Thyroid gland (tissue), 4 donors: ENCODE measurements at regions not wholly inside any gene's neighbourhood (a gene's known extent, or its start where the extent isn't known, plus 50 kb on each side); places are given as distances from the start of the nearest gene placed in this dataset.

Source experiments
- DNase-seq, 2 donors: peaks; one replicate each; pipeline ENCODE4 v3.0.0-alpha.2; 2019
- H3K27ac ChIP-seq, 3 donors: fragments of 200-600 bp; sonication (generic); 1 replicate in 2 of 3; 2 replicates in 1 of 3; pipeline ENCODE4 v1.5.1; 2016 to 2019; ENCODE audit warnings: mild to moderate bottlenecking in 1 of 3, moderate library complexity in 1 of 3
- H3K27me3 ChIP-seq: fragments of 200-600 bp; sonication (generic); one replicate; pipeline ENCODE4 v1.5.1; 2019
- H3K36me3 ChIP-seq, 2 donors: fragments of 200-600 bp; sonication (generic); one replicate each; pipeline ENCODE4 v1.5.1; 2016 to 2019
- H3K4me1 ChIP-seq, 2 donors: fragments of 200-600 bp; sonication (generic); one replicate each; pipeline ENCODE4 v1.5.1; 2017 to 2019
- H3K4me3 ChIP-seq, 3 donors: fragments of 200-600 bp; sonication (generic); replicated peaks in 1 of 3; 1 replicate in 2 of 3; 2 replicates in 1 of 3; pipeline ENCODE4 v1.5.1; 2016; ENCODE audit warnings: mild to moderate bottlenecking in 1 of 3
- H3K9me3 ChIP-seq: fragments of 200-600 bp; sonication (generic); one replicate; pipeline ENCODE4 v1.5.1; 2017
- POLR2A ChIP-seq, 2 donors: fragments of 450-650 bp; IDR thresholded peaks; one replicate each; pipeline ENCODE4 v1.6.1; 2017; ENCODE audit warnings: antibody characterized with exemption in 2 of 2, mild to moderate bottlenecking in 2 of 2, moderate library complexity in 1 of 2
- WGBS, 2 donors: methylation state at CpG; one replicate each; pipeline ENCODE4 v1.1.5; 2017; 5-methylcytosine and 5-hydroxymethylcytosine counted together
- intact Hi-C: fragments of 100-400 bp; cut with DNase I; formaldehyde crosslinking; loops from one replicate; pipeline ENCODE4 v1.15.1; 2023
- TF ChIP-seq, protein P1 (sequence below), 6 experiments: fragments of 200-600 bp in 3 of 6; fragments of 450-650 bp in 3 of 6; sonication (generic) in 3 of 6; IDR thresholded peaks; one replicate each; pipeline ENCODE4 v1.5.1; 2016 to 2019; ENCODE audit warnings: antibody characterized with exemption in 6 of 6, mild to moderate bottlenecking in 2 of 6, inconsistent platforms in 1 of 6, moderate library complexity in 1 of 6

DNA sequence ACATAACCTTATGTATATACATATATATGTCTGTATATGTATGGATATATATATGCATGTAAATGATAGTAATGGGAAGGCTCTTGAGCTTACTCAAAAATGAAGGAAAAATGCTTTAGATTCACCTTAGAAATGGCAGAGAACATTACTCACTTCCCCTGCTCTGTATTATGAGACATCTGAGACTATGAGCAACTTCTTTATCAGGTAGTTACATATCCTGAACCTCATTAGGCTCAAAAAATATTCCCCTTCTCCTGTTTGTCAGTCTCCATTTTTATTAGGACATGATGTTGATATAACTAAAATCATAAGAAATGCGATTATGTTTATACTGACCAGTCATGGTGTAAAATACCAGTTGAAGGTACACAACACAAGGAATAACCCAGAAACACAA, 800.1 kb upstream of the ZWINT start:
- H3K27ac ChIP-seq, result no peak overlapping the region
- H3K4me3 ChIP-seq, result no peak overlapping the region

DNA sequence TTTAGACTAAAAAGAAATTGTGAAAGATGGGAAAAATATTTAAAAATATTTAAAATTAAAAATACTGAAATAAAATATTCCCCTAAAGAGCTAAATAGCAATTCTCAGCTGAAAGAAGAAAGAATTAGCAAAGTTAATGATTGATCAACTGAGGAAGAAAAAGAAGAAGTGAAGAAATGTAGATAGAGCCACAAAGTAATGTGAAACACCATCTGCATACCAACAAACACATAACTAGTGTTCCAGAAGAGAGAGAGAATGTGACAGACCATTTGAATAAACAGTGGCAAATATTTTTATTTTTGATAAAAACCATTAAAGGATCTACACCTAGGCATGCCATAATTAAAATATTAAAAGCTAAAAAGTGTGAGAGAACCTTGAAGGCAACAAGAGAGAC, 784.5 kb upstream of the ZWINT start:
- H3K27ac ChIP-seq, result no peak overlapping the region
- no peaks in the 10 kb centered on the region for H3K27me3 ChIP-seq
- H3K4me1 ChIP-seq, result no peaks in the 10 kb centered on the region
- no peak overlapping the region for H3K4me3 ChIP-seq
- H3K9me3 ChIP-seq, result no peaks in the 10 kb centered on the region
- DNase-seq, result no peak
- no peak for TF ChIP-seq POLR2A (IDR thresholded peaks at IDR 0.05)
- TF ChIP-seq, protein P1, sequence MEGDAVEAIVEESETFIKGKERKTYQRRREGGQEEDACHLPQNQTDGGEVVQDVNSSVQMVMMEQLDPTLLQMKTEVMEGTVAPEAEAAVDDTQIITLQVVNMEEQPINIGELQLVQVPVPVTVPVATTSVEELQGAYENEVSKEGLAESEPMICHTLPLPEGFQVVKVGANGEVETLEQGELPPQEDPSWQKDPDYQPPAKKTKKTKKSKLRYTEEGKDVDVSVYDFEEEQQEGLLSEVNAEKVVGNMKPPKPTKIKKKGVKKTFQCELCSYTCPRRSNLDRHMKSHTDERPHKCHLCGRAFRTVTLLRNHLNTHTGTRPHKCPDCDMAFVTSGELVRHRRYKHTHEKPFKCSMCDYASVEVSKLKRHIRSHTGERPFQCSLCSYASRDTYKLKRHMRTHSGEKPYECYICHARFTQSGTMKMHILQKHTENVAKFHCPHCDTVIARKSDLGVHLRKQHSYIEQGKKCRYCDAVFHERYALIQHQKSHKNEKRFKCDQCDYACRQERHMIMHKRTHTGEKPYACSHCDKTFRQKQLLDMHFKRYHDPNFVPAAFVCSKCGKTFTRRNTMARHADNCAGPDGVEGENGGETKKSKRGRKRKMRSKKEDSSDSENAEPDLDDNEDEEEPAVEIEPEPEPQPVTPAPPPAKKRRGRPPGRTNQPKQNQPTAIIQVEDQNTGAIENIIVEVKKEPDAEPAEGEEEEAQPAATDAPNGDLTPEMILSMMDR (IDR thresholded peaks at IDR 0.05), result no peak
- H3K36me3 ChIP-seq, result no peaks in the 10 kb centered on the region
- intact Hi-C loops, result no loop called here

More for the DNA sequence above, 800.1 kb upstream of the ZWINT start:
- DNase-seq, result no peak
- Histone ChIP-seq H3K9me3 (no peaks in the 10 kb centered on the region), H3K36me3 (no peaks in the 10 kb centered on the region), H3K27me3 (no peaks in the 10 kb centered on the region), H3K4me1 (no peaks in the 10 kb centered on the region)
- intact Hi-C loops, result no loop called here
- TF ChIP-seq, protein P1 (IDR thresholded peaks at IDR 0.05), result no peak
- TF ChIP-seq POLR2A (IDR thresholded peaks at IDR 0.05), result no peak
- 84 to 95% methylated on average over 1 of the region's 1 CpG for WGBS, 2 donors

DNA sequence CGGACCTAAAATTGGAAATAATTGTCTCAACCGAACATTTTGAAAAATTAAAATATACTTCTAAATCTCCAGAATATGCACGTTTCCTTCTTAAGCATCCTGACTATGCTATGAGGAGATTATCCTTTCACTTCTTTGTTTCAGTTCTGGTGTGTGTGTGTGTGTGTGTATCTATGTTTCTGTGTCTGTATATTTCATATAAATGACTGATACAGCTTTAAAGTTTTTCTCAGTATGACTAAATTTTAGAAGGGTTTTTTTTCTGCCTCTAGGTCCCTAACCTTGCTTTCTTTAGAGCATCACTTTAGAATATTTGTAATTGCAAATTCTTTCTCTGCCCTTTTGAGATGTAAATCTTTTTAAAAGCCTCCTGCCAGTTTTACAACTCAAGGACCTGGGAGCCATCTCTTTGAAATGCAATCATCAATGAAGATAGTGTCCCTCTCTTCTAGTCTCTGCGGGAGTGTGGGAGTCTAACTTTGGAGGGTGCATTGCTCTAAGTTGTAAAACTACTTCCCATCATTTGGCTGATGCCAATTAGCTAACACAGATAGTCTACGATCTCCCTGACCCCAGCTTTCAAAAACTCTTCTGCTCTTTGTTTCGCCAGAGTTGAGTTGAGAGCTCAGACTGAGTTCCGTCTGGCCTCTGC, 782.0 kb upstream of the ZWINT start:
- intact Hi-C loops, result no loop called here
- Histone ChIP-seq H3K4me1 (no peaks in the 10 kb centered on the region), H3K27me3 (no peaks in the 10 kb centered on the region), H3K9me3 (no peaks in the 10 kb centered on the region), H3K4me3 (no peak overlapping the region), H3K27ac (no peak overlapping the region), H3K36me3 (no peaks in the 10 kb centered on the region)
- DNase-seq, result no peak
- TF ChIP-seq POLR2A (IDR thresholded peaks at IDR 0.05), result no peak
- TF ChIP-seq, protein P1 (IDR thresholded peaks at IDR 0.05), result no peak
- 39 to 47% methylated on average over 7 of the region's 7 CpGs for WGBS, 2 donors

DNA sequence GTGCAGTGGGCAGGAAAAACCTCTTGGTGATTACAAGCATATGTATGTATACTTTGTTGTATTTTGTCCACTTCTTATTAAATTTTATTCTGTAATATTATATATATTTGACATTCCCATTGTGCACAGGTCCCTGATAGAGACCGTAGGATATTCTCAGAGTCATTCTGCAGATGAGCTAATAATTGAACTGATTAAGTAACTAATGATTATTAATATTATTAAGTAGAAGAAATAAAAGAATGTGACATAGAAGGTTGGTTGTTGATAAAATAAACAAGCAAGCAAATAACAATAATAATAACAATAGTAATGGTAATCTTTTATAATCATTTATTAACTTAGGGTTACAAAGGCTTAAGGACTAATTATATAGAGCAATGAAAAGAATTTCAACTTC, 780.6 kb upstream of the ZWINT start:
- Histone ChIP-seq H3K4me1 (no peaks in the 10 kb centered on the region), H3K27me3 (no peaks in the 10 kb centered on the region), H3K4me3 (no peak overlapping the region), H3K36me3 (no peaks in the 10 kb centered on the region), H3K9me3 (no peaks in the 10 kb centered on the region), H3K27ac (no peak overlapping the region)
- intact Hi-C loops, result no loop called here
- DNase-seq, result no peak
- TF ChIP-seq POLR2A (IDR thresholded peaks at IDR 0.05), result no peak
- TF ChIP-seq, protein P1 (IDR thresholded peaks at IDR 0.05), result no peak
- 95 to 100% methylated on average over 1 of the region's 1 CpG for WGBS, 2 donors

DNA sequence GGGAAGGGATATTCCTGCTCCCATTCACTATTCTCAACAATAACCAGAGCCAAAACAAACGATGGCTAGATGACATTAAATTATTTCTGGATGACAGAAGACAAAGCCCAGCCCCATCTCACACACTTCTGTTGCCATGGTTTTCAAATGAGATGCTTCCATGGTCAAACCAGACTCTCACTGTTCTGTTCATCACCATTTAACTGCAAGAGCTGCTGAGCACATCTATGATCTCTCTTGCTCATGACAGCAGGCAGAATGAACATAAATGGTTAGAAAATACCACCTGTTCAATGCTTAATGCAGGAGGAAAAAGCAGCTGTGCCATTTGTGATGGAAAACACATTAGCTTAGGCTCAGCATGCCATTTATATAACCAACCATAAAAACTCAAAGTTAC, 758.6 kb upstream of the ZWINT start:
- Histone ChIP-seq H3K27ac (no peak overlapping the region), H3K36me3 (no peaks in the 10 kb centered on the region), H3K4me1 (no peaks in the 10 kb centered on the region), H3K9me3 (no peaks in the 10 kb centered on the region), H3K4me3 (no peak overlapping the region), H3K27me3 (no peaks in the 10 kb centered on the region)
- no peak for TF ChIP-seq POLR2A (IDR thresholded peaks at IDR 0.05)
- TF ChIP-seq, protein P1 (IDR thresholded peaks at IDR 0.05), result no peak
- WGBS, 2 donors, result 54 to 56% methylated on average over 1 of the region's 1 CpG
- no peak for DNase-seq
- intact Hi-C loops, result no loop called here
